Endothelial cell of umbilical vein (primary cell): ENCODE measurements at regions not wholly inside any gene's neighbourhood (a gene's known extent, or its start where the extent isn't known, plus 50 kb on each side); places are given as distances from the start of the nearest gene placed in this dataset.

ENCODE experiments used
- BruUV-seq: library from RNA; stranded (reverse); fragments of 400-500 nt; replicated peaks from 2 replicates; lab custom pipeline; 2021; lab: Mats Ljungman, UMichigan
- CTCF ChIA-PET: fragments of 300-600, 350-600 bp; sonication (Branson Sonifier 250); formaldehyde crosslinking; loops from one replicate; lab custom pipeline; 2021; ENCODE audit warnings: antibody characterized with exemption, inconsistent platforms; lab: Charles Lee
- POLR2A ChIA-PET: fragments of 300-600, 350-600 bp; sonication (Branson Sonifier 250); formaldehyde crosslinking; loops from one replicate; lab custom pipeline; 2021; ENCODE audit warnings: antibody characterized with exemption, inconsistent platforms; lab: Charles Lee
- DNase-seq: peaks from one replicate; pipeline ENCODE4 v3.0.0-alpha.2; 2011; ENCODE audit warnings: low read depth, low spot score
- FAIRE-seq: peaks from 2 replicates; lab custom pipeline; 2011; peaks lifted over from hg19 to GRCh38; lab: Jason Lieb, UNC
- H2AFZ ChIP-seq: 2 replicates; pipeline ENCODE4 v1.6.0; 2012; ENCODE audit warnings: low read depth, low read length, control low read depth, inconsistent platforms
- H3K27ac ChIP-seq: 2 replicates; pipeline ENCODE4 v1.5.1; 2011; ENCODE audit warnings: low read depth, mild to moderate bottlenecking, control low read depth, low read length, moderate library complexity; ENCODE audit not compliant: insufficient read depth
- H3K27me3 ChIP-seq, 2 experiments: 2 replicates each; pipeline versions ENCODE4 v1.6.0 to v1.6.1; 2011; ENCODE audit warnings: low read length in 2 of 2, mixed read lengths in 1 of 2; ENCODE audit not compliant: control insufficient read depth in 2 of 2, insufficient read depth in 2 of 2
- H3K36me3 ChIP-seq, 2 experiments: 2 replicates in 1 of 2; 3 replicates in 1 of 2; pipeline ENCODE4 v1.5.1; 2011; ENCODE audit warnings: low read length in 2 of 2, mild to moderate bottlenecking in 1 of 2, moderate library complexity in 1 of 2; ENCODE audit not compliant: control insufficient read depth in 2 of 2, insufficient read depth in 2 of 2; ENCODE audit errors: extremely low read depth in 1 of 2
- H3K4me1 ChIP-seq: 3 replicates; pipeline ENCODE4 v1.5.1; 2011; ENCODE audit warnings: mild to moderate bottlenecking, low read length; ENCODE audit not compliant: control insufficient read depth, insufficient read depth; ENCODE audit errors: extremely low read depth
- H3K4me2 ChIP-seq: 2 replicates; pipeline ENCODE4 v1.6.1; 2011; ENCODE audit warnings: low read length, control low read depth, mixed read lengths; ENCODE audit not compliant: insufficient read depth
- H3K4me3 ChIP-seq, 3 experiments: fragments of 200-600 bp in 1 of 3; sonication (generic), shearing (Covaris generic) in 1 of 3; replicated peaks in 1 of 3; 2 replicates each; pipeline ENCODE4 v1.5.1; 2011 to 2016; ENCODE audit warnings: control low read depth in 3 of 3, low read length in 3 of 3, mild to moderate bottlenecking in 2 of 3, inconsistent platforms in 1 of 3, low read depth in 1 of 3, moderate library complexity in 1 of 3; ENCODE audit not compliant: insufficient read depth in 1 of 3
- H3K79me2 ChIP-seq: 2 replicates; pipeline ENCODE4 v1.6.0; 2012; ENCODE audit warnings: low read length, inconsistent platforms; ENCODE audit not compliant: control insufficient read depth, insufficient read depth
- H3K9ac ChIP-seq: replicated peaks from 2 replicates; pipeline ENCODE3; 2011; ENCODE audit warnings: low read length, control low read depth; ENCODE audit not compliant: insufficient read depth; ENCODE audit errors: extremely low read depth
- H3K9me1 ChIP-seq: replicated peaks from 3 replicates; pipeline ENCODE4 v1.6.0; 2011; ENCODE audit warnings: mild to moderate bottlenecking, low read length; ENCODE audit not compliant: control insufficient read depth, insufficient read depth; ENCODE audit errors: extremely low read depth
- H3K9me3 ChIP-seq: replicated peaks from 2 replicates; pipeline ENCODE4 v1.5.1; 2012; ENCODE audit warnings: low read length, inconsistent platforms; ENCODE audit not compliant: control insufficient read depth, insufficient read depth
- H4K20me1 ChIP-seq: replicated peaks from 2 replicates; pipeline ENCODE3; 2011; ENCODE audit warnings: mild to moderate bottlenecking, low read length; ENCODE audit not compliant: control insufficient read depth, insufficient read depth; ENCODE audit errors: extremely low read depth
- EZH2 ChIP-seq: IDR thresholded peaks from 2 replicates; pipeline ENCODE4 v1.6.1; 2012; ENCODE audit warnings: borderline replicate concordance, low read depth, mild to moderate bottlenecking, moderate library complexity, low read length, inconsistent platforms; ENCODE audit not compliant: severe bottlenecking
- FOS ChIP-seq: IDR thresholded peaks from 2 replicates; pipeline ENCODE4 v1.6.1; 2011; ENCODE audit warnings: mild to moderate bottlenecking, low read length, moderate library complexity, borderline replicate concordance; ENCODE audit not compliant: insufficient read depth
- GATA2 ChIP-seq: IDR thresholded peaks from 2 replicates; pipeline ENCODE4 v1.7.0; 2011; ENCODE audit warnings: low read depth, mild to moderate bottlenecking, moderate library complexity, mixed read lengths, low read length; ENCODE audit not compliant: insufficient read length, insufficient read depth
- JUN ChIP-seq: IDR thresholded peaks from 2 replicates; pipeline ENCODE4 v1.6.1; 2011; ENCODE audit warnings: borderline replicate concordance, low read depth; ENCODE audit not compliant: insufficient read length, insufficient read depth
- MYC ChIP-seq: IDR thresholded peaks from one replicate; pipeline ENCODE4 v1.6.1; 2011; ENCODE audit warnings: mild to moderate bottlenecking, low read depth, low read length
- POLR2A ChIP-seq: IDR thresholded peaks from 2 replicates; pipeline ENCODE4 v1.6.1; 2012; ENCODE audit warnings: low read depth, mild to moderate bottlenecking, control low read depth, low read length
- POLR2AphosphoS5 ChIP-seq: IDR thresholded peaks from 2 replicates; pipeline ENCODE4 v1.6.1; 2012; ENCODE audit warnings: low read depth, mild to moderate bottlenecking, control low read depth, low read length, moderate library complexity; ENCODE audit not compliant: insufficient read depth
- dilution Hi-C: fragments of 300-500 bp; cut with MboI; formaldehyde crosslinking; loops from one replicate; pipeline ENCODE4 v1.15.0; 2019; ENCODE audit warnings: low sequenced_read_pairs; ENCODE audit not compliant: extremely low pct_ligation_motif_present
- intact Hi-C: fragments of 100-400 bp; cut with micrococcal nuclease; formaldehyde crosslinking; loops from one replicate; pipeline ENCODE4 v1.10.0; 2022
- TF ChIP-seq, protein P1 (sequence below), 2 donors: IDR thresholded peaks; 1 replicate in 1 of 2; 2 replicates in 1 of 2; pipeline ENCODE4 v1.5.1; 2011; ENCODE audit warnings: low read length in 2 of 2, mild to moderate bottlenecking in 2 of 2, moderate library complexity in 2 of 2, control low read depth in 1 of 2, inconsistent platforms in 1 of 2, low read depth in 1 of 2; ENCODE audit not compliant: insufficient read depth in 1 of 2; ENCODE audit errors: extremely low read depth in 1 of 2
- TF ChIP-seq, protein P2 (sequence below): IDR thresholded peaks from 2 replicates; pipeline ENCODE4 v1.6.1; 2011; ENCODE audit not compliant: insufficient read depth, insufficient read length

DNA sequence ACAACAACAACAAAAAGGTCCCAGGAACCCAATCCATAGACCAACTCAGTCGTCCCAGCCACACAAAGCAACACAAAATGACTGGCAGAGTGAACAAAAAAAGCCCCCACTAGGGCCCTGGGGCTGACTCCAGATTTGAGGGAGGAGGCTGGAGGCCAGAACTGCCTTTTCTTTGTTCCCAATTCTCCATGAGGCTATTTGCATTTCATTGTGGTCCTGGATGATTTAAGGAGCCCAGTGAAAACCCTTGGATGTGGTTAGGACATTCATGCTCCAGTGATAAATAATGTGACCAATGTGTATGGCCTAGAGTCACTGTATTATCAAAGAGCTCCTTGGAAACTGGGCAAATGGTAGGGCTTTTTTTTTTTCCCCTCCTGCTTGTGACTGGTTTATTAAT is 192.9 kb downstream of the NUAK1 start:
- DNase-seq = no peak
- TF ChIP-seq MYC (no peak), EZH2 (no peak), GATA2 (no peak), FOS (no peak), POLR2AphosphoS5 (no peak), POLR2A (no peak), JUN (no peak)
- Histone ChIP-seq H3K36me3 (no peaks in the 10 kb centered on the region), H3K27me3 (no peaks in the 10 kb centered on the region), H3K9ac (no peak overlapping the region), H3K4me1 (no peaks in the 10 kb centered on the region), H3K9me3 (no peaks in the 10 kb centered on the region), H3K79me2 (no peaks in the 10 kb centered on the region), H4K20me1 (no peaks in the 10 kb centered on the region), H3K4me2 (no peak overlapping the region), H3K9me1 (no peaks in the 10 kb centered on the region), H2AFZ (no peak overlapping the region), H3K4me3 (no peak overlapping the region), H3K27ac (no peak overlapping the region)
- ChIA-PET POLR2A (no interaction called here), CTCF (interaction anchor here (1.2 kb wide), 1 partner anchor 10 kb away, joined by 3 read pairs; no protein-coding TSS in a partner anchor)
- dilution Hi-C loops = no loop called here
- no TSS peak for BruUV-seq
- intact Hi-C loops = no loop called here
- no peak for FAIRE-seq

DNA sequence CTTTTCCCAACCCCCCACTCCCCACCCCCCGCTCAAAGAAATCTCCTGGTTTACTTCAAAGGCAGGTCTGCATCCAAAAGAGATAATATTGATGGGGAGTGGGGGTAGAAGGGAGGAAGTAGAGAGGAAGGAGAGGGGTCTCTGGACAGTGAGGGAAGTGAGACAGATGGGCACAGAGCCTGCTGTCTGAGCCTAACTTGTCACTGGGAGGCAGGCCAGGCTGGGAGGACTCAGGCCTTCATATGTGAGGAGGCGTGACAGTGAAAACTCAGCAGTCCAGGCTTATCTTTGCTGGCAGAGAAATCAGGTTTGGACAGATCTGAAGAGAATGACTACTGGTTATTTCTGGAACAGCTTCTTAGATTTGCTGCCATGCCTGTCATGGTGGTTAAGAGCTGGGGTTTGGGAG is 192.3 kb downstream of the NUAK1 start:
- H3K9ac ChIP-seq = no peak overlapping the region
- no peak overlapping the region for H3K27ac ChIP-seq
- FAIRE-seq (no peak), DNase-seq (no peak)
- dilution Hi-C loops (no loop called here), intact Hi-C loops (no loop called here)
- ChIA-PET CTCF (interaction anchor here (1.2 kb wide), 1 partner anchor 10 kb away, joined by 3 read pairs; no protein-coding TSS in a partner anchor), POLR2A (no interaction called here)
- no TSS peak for BruUV-seq
- H4K20me1 ChIP-seq = no peaks in the 10 kb centered on the region
- H3K9me1 ChIP-seq = no peaks in the 10 kb centered on the region
- H3K36me3 ChIP-seq = no peaks in the 10 kb centered on the region
- H3K4me2 ChIP-seq = no peak overlapping the region
- no peak overlapping the region for H2AFZ ChIP-seq
- no peaks in the 10 kb centered on the region for H3K79me2 ChIP-seq
- no peaks in the 10 kb centered on the region for H3K27me3 ChIP-seq
- no peak overlapping the region for H3K4me3 ChIP-seq
- no peaks in the 10 kb centered on the region for H3K4me1 ChIP-seq
- TF ChIP-seq MYC (no peak), EZH2 (no peak), FOS (no peak), POLR2A (no peak), POLR2AphosphoS5 (no peak)
- TF ChIP-seq, protein P1, sequence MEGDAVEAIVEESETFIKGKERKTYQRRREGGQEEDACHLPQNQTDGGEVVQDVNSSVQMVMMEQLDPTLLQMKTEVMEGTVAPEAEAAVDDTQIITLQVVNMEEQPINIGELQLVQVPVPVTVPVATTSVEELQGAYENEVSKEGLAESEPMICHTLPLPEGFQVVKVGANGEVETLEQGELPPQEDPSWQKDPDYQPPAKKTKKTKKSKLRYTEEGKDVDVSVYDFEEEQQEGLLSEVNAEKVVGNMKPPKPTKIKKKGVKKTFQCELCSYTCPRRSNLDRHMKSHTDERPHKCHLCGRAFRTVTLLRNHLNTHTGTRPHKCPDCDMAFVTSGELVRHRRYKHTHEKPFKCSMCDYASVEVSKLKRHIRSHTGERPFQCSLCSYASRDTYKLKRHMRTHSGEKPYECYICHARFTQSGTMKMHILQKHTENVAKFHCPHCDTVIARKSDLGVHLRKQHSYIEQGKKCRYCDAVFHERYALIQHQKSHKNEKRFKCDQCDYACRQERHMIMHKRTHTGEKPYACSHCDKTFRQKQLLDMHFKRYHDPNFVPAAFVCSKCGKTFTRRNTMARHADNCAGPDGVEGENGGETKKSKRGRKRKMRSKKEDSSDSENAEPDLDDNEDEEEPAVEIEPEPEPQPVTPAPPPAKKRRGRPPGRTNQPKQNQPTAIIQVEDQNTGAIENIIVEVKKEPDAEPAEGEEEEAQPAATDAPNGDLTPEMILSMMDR (IDR thresholded peaks at IDR 0.05; ENCODE audit: extremely low read depth in 1 of 2, insufficient read depth in 1 of 2, low read depth in 1 of 2, low read length in 2 of 2) = no peak
- TF ChIP-seq, protein P2, sequence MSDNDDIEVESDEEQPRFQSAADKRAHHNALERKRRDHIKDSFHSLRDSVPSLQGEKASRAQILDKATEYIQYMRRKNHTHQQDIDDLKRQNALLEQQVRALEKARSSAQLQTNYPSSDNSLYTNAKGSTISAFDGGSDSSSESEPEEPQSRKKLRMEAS = no peak
- H3K9me3 ChIP-seq = no peaks in the 10 kb centered on the region
